GM21528 (cell line): ENCODE measurements at regions not wholly inside any gene's neighbourhood (a gene's known extent, or its start where the extent isn't known, plus 50 kb on each side); places are given as distances from the start of the nearest gene placed in this dataset.

Source experiments
- ATAC-seq: cut with Tn5 transposase; IDR thresholded peaks from one replicate; pipeline ENCODE4 v1.9.1; 2021; ENCODE audit warnings: mild to moderate bottlenecking, moderate library complexity; ENCODE audit not compliant: unreplicated experiment, low FRiP score

DNA sequence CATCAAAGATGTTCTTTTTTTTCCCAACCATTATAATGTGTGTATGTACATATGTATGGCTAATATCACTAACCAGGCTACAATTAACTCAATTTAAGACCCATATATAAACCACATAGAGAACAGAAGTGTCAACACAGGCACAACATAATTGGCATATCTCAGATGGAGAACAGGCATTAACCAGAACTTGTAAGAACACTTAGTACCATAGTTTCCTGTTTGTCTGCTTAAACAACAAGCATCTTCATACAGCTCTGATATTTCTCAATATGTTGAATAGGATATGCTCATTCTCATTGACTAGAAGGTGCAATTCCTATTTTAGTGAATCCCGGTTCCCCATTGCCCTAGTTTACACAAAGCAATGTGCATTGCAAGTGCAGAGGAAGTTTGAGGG is 116.9 kb upstream of the EDNRB start:
- no peak for ATAC-seq

DNA sequence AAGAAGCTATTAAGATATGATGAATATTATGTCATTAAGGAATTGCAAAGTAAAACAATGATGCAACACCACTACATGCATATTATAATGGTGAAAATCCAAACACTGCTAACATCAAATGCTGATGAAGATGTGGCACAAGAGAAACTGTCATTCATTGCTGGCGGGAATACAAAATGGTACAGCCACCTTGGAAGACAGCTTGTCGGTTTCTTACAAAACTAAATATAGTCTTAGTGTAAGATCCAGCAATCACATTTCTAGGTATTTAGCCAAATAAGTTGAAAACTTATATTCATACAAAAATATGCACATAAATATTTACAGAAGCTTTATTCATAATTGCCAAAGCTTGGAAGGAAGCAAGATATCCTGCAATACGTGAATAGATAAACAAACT is 114.9 kb upstream of the EDNRB start:
- ATAC-seq, result no peak

DNA sequence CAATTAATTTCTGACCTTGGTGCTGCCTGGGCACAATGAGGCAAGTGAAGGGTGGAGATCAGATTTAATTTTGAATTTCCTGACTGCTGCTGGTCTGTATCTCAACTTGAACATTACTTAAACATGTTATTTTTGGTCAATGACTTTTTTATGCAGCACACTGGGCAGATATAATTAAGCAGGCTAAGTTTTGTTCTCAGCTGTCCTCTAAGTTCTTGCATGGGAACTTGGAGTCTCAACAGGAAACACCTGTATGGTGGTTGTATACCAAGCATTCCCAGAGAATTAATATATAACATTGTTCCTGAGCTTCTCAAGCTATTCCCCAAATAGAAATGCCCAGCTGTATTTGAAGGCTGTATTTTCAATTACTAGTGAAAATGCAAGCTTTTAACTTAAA is 113.5 kb upstream of the EDNRB start:
- ATAC-seq, result no peak

DNA sequence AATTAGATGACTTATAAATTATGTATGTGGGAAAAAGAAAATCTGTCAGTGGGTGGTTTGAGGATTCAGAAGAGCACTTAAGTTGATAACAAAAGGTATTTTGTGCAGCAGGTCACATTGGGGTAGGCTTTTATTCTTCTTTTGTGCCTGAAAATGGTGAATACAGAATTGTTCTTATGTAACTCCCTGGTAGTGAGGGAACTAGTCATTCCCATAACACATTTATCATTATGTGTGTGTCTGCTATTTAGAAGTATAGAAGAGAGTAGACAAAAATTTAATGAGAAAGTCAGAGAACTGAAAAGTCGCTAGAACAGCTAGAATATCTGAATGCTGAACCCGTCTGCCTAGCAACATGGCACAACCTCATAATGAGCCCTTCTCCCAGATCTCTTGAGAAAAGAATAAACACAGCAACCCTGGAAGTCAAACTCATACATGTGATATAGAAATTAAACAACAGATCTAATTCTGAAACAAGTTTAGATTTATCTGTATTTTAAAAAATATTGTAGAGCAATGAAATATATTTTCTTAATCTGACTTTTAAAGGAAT is 111.8 kb upstream of the EDNRB start:
- ATAC-seq, result no peak

DNA sequence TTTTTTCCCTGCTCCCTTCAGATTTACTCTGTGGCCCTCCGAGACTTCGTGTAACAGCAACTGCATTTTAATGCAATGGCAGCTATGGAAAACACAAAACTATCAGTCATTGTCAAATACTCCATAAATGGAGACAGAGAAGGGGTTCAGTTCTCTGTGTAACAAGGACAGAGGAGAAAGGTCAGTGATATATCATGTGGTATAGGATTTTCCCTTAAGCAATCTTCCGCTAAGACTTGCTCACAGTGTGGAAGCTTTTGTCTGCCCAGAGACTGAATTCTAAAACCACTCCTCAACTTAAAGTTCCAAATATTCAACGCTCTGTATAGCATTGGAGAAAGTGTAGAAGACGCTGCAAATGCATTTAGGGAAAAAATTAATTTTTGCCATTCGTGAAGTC is 111.3 kb upstream of the EDNRB start:
- no peak for ATAC-seq

DNA sequence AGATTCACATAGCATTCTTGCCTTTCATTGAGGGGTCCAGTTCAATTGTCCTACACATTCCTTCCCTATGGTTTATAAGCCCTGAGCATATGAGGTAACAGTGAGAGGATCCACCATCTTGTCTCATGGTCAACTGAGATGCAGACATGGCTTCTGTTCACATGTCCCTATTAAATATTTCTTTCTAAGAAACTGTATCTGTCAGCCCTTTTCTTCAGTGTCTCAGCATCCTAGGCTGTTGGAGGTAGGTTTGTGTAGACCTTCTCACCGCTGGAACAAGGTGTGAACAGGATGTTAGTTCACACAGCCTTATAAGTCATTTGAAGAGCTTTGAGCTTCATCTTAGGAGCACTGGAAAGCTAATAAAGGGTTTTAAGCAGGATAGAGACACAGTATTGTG is 110.3 kb upstream of the EDNRB start:
- ATAC-seq, result no peak

DNA sequence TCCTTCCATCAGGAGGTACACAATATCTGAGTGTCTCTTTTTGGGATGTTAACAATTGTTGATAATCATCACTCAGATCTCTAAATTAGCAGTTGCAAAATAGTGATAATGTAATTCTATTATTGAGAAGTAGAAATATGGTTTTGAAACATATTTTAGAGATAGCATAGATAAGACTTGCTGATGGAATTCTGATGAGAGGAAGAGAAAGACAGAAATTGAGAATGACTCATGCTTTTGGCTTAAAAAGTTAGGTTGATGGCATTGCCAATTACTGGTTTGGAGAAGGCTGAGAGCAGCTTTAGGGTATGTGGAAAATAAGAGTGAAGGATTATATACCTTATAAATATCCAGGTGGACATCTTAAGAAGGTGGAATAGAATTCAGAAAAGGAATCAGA is 106.4 kb upstream of the EDNRB start:
- no peak for ATAC-seq

DNA sequence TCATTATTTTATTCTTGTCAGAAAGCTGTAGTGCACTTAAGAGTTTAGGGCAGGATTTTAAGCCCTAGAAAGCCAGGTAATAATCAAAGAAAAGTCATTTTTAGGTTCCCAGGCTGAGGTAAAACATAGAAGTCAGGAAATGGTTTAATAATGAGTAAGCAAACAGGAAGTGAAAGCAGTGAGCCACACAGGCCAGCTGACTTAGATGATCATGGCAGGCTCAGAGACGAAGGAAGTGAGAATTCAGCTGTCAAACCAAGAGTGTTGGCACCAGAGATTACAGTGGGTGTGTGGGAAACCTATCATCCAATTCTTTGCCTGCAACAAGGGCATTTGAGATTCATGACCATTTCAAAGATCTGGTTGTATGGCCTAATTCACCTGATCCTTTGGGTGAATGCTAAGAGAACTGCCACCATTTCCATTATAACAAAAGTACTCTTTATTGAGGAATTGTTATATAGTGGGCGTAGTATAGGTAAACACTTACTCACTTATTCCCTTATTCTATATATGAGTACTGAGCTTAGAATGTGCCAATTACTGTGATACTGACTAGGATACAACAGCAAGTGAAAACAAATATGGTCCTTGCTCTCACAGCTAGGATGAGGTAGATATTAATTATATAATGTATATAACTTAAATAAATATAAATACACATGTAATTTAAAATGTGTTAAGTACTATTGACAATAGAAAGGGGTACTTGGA is 103.7 kb upstream of the EDNRB start:
- peak; percentile 100 for ATAC-seq

DNA sequence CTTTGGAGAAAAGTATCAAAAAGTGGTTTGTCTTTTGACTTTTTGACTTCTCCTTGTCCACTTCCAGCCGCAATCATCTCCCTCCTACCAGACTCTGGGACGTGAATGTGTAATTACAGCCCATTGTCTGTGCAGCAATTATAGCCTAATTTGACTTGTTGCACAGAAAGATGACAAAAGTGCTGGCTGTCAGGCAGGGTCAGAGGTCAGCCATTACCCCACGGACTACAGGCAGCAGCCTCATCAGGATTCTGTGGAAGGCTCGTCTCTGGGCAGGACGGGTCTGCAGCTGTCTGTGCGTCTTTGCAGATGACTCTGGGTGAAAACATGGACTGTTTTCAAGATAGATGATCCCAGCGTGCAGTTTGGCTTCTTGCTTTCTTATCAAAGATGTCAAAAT is 102.2 kb upstream of the EDNRB start:
- ATAC-seq, result no peak

DNA sequence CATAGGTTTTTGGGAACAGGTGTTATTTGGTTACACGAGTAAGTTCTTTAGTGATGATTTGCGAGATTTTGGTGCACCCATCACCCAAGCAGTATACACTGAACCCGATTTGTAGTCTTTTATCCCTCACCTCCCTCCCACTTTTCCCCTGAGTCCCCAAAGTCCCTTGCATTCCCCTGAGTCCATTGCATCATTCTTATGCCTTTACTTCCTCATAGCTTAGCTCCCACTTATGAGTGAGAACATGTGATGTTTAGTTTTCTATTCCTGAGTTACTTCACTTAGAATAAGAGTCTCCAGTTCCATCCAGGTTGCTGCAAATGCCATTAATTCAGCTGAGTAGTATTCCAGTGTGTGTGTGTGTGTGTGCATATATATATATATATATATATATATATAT is 97.2 kb upstream of the EDNRB start:
- ATAC-seq, result no peak

DNA sequence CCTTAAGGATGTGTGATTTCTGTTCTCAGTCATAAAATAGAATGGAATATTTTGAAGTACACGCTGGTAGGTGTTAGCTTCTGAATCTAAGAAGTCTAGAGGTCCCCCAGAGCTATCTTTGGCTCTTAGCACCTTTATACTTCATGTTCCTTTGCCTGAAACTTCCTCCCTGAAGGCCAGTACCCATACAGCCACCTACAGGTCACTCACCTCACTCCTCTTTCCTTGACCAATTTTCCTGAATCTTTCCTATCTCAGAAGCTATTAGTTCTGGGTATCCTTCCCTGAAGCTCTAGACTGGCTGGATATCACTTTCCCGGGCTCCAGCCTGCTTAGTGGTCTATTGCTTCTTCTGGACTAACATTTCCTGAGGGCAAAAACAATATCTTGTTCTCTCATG is 93.4 kb upstream of the EDNRB start:
- no peak for ATAC-seq

DNA sequence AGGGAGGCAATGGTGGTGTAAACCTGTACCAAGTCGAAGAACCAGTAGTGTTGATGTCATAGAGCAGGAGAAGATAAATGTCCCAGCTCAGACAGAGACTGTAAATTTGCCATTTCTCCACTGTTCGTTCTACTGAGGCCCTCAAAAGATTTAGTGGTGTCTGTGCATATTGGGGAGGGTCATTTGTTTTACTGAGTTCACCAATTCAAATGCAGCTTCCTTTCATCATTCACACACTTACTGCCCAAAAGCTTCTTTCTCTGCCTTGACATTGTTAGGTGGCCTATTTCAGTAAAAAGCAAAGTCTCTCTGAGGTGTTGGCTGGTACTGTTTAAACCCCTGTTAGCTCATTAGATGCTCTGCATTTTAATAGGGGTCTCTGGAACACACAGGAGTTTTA is 86.2 kb upstream of the EDNRB start:
- no peak for ATAC-seq

DNA sequence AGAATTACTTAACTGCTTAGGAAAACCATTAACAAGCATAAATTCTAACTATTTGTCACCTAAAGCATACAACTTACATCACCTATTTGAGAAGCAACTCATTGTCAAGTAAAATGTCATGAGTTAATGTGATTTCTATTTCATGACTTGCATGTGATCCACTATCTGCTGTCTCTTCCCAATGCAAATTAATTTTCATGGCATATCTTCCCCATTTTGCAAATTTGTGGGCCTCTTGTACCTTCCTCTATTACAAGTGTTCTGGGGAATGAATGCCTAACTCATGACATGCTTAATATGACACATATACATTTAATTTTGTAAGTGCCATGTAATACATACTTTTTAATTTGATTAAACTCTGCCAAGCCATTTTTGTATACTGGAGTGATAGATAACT is 81.1 kb upstream of the EDNRB start:
- no peak for ATAC-seq

DNA sequence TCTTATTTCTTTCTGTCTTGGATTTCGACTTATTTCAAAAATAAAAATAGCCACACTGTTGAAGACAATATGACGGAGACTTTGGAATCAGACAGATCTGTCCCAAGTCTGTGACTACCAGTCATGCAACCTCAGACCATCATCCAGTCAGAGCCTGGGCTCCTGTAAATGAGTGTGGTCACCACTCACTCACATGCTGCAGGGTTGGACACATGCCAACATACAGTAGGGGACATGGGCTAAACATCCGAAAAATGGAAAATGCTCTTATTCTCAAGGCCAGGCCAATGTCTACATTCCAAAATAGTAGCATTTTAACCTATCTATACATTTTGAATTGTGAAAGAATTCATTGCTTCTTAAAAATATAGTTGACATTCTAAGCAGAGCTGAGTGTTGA is 75.5 kb upstream of the EDNRB start:
- no peak for ATAC-seq

DNA sequence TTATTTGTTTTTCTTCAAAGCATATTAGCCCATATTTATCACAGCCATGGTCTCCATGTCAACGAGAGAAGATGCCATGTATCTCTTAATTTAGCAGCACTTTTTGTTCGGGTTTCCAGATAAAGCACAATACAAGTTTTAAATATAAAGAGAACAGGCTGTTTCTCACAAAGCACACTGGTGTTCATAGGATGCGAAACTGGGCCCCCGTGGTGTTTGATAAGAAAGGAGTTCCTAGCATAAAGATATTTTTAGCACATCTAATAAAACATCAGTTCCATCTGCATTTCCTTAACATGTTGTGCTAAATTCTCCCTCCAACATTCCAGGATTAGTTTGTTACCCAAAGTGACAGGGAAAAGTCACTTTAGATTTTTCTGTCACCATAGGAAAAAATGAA is 72.4 kb upstream of the EDNRB start:
- ATAC-seq, result no peak

DNA sequence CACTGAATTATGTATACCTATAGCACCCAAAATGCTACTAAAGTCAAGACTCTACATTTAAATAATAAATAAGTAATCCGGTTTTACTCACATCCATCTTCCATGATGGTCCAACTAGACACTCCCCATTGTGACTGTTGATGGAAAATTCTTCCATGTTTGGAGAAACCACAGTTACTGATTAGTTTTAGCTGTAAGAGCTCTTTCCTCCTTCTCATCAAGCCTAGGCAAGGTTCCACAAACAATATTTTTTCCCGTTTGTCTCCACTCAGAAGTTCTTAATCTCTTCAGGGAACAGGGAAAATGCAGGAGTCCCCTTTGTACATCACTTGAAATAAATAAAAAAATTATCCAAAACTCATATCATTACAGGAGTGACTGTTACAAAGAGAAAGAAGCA is 70.7 kb upstream of the EDNRB start:
- ATAC-seq, result no peak

DNA sequence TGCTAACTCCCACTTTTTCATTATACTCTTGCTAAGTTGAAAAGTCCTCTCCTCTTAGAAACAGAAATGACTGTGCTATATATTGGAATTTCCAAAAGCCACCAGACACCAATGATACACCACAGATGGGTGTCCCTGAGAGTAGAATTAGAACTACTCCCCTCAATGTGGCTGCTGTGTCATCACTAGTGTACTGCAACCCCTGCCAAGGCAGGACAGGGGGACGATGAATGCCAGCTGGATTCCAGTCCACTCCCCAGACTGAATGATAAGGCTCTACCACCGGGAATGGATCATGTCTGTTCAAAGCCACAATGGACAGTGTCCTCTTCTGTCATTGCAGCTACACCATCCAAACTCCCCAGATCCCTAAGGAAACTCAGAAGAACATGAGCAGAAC is 69.7 kb upstream of the EDNRB start:
- no peak for ATAC-seq

DNA sequence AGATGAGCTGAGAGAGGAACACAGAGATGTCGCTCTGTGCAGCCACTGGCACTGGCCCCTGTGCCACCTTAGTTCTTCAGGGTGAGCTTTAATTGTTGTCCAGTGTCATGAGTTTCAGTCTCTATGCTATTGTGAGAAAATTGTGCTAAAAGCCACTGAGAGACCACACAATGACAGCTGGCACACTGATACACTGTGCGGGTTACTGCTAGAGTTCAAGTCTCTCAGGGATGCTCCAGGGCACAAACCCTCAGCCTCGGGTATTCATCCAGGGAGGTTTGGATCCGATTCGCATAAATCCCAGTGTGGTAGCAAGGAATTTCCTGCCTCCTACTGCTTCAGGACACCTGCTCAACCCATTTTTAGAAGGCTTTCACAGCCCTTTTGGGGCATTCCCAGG is 68.1 kb upstream of the EDNRB start:
- no peak for ATAC-seq

DNA sequence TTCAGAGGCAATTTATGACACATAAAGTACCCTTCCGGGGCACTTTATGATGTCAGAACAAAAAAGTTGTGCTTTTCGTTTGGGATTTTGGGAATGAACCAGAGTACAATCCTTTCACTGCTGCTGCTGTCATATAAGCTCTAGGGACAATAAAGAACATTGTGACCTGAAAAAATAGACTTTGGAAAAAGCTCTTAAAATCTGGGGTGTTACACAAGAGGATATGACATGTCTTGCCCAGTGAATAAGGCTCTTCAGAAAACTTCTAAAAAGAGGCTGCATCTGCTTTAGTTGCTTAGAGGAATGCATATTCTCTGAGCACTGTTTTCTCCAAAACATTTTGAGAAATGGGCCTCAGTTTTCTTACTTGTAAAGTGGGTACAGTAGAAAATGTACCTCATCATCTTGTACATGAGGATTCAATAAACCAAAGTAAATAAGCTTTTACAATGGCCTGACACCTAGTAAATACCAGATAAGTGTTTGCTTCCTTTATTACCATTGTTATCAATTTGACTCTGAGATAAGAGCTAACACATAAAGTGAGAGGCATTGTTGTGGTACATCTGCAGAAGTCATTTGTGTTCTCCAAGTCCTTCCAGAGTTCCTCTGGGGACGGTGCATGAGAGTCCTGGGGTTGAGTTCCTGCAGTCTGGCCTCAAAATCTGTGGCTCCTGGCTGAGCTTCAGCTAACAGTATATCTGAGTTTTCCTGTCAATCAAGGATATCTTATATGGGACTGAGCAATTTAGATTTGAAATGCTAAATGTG is 67.4 kb upstream of the EDNRB start:
- no peak for ATAC-seq

DNA sequence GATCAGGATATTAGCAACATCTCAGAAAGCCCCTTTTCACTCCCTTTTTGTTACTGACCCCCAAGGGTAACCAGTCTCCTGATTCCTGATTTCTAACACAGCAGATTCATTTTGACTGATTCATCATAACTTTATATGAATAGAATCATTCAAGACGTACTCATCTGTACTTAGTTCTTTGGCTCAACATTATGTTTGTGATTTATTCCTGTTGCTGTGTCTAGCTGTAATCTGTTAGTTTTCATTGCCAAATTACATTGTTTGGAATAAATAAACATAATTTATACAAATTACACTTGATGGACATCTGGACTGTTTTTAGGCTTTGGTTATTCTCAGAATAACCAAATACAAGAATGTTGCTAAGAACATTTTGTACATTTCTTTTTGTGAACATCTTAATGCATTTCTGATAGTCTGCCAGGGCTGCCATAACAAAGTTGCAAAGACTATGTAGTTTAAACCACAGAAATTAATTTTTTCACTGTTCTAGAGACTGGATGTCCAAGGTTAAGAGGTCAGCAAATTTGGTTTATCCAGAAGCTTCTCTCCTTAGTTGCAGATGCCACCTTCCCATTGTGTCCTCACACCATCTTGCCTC is 62.8 kb upstream of the EDNRB start:
- no peak for ATAC-seq

DNA sequence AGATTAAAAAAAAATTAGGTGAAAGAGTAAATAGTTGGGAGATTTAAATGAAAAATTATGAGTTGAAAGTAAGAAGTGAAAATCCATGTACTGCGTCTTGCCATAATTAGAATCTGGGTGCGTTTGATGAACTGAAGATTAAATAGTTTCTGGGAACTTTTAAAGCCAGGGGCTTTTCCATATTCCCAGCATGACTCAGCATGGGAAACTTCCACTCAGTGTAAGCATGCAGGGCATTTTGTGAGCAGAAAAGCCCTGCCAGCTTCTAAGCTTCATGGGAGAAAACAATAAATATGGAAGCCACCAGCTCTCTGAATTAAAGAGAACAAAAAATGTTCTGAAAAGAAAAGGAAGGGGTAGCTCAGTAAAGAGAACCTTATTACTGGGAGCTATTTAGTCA is 62.0 kb upstream of the EDNRB start:
- no peak for ATAC-seq
